ENCODE measurements at regions not wholly inside any gene's neighbourhood (a gene's known extent, or its start where the extent isn't known, plus 50 kb on each side); places are given as distances from the start of the nearest gene placed in this dataset.

DNA sequence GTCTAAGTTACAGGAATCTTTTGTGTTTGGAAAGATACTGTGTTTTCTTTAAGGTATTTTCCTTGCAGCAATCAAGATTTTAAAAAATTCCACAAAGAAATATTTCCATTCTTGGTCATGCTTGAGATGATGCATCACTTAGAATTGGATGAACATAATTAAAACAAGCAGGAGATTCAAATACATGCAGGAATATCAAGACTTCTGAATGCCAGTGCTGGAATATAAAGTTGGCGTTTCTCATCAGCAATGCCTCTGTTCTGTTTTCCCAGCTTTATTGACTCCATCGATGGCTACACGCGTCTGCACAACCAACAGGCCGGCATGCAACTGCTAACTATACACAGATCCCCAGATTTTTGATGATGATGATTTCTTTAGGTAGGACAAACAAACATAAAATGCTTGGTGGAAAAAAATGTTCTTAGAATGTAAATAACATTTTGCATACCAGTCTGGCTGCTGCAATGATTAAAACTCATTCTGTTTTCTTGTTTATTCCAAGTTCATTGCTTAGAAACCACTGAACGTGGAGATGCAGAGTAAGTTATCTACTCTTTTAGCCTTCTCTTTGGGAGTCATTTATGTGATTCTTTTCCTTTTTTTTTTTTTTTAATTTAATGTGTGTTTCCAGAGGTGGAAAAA lies 91.3 kb upstream of the FAM171A1 start:
- DNase-seq, result no peak

DNA sequence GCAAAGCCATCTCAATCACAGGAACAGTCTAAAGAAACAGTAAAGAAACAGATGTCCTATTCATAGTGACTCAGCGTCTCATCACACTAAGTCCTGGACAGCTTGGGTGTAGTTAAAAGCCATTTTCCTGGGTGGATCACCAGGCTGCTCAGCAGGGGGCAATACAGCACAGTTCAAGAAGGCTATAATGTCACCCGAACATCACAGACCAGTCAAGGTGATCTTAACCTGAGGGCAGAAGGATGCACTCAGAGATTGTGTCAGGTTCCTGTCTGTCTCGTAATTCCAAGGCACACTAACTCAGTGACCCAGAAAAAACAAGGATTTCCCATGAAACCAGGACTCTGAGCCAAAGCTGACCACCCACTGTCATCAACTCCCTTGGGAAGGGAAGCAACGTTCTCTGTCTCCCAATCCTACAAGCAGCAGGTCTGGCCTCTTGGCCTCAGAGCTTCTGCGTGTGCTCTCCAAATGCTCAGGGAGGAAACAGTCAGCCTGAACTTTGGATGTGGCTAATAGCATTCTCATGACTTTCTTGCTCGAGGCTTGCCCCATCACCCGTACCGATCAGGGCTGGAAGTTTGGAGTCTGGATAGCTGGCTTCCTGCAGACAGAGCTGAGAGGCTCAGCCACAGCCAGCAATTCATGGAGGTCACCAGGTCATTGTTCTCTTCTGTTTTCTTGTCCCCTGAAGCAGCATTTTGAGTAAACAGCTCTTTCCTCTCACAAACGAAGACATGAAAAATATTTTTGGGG lies 90.4 kb upstream of the FAM171A1 start:
- DNase-seq, result no peak

DNA sequence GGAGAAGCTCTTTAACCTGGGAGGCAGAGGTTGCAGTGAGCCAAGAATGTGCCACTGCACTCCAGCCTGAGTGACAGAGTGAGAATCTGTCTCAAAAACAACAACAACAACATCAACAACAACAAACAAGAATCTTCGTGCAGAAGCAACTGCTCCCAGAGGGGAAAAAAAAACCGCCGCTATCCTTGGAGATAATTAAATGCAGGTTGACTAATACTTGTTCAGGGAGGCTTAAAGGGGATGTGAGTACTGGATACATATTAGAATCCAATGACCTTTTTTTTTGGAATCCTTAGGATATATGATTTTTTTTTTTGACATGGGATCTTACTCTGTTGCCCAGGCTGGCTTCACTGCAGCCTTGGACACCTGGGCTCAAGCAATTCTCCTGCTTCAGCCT lies 89.6 kb upstream of the FAM171A1 start:
- DNase-seq, result no peak

DNA sequence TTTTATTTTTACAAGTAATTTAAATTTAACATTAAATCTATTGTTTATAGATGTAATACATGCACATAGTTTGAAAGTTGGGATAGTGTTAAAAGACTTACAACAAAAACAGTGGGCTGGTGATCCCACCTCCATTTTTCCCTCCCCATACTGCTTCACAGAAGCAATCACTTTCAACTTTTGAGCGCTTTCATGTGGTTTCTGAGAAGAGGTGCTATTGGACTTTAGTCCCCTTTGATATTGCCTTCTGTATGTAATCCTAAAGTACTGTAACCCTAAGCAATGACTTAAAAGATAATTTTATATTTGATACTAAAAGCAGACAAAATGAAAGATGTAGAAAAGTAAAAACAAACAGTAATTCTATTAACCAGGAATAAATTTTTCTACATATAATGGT lies 88.1 kb upstream of the FAM171A1 start:
- DNase-seq, result no peak

DNA sequence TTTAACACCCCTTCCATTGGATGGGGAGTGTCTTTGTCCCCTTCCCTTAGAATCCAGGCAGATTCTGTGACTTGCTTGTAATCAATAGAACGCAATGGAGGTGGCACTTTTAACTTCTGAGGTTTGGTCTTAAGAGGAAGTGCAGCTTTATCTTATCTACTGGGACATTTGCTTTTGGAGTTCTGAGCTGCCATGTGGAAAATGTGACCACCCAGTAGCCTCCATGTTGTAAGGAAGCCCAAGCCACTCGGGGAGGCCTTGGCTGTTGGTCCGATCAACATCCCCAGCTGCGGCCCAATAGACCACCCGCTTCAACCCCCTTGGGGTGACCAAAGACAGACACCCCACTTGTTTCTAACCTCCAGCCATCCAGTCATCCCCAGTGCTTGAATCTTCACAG lies 86.3 kb upstream of the FAM171A1 start:
- DNase-seq, result no peak

GRCh38 chr10:15455456-15455855 lies 84.4 kb upstream of the FAM171A1 start:
- no peak for DNase-seq

DNA sequence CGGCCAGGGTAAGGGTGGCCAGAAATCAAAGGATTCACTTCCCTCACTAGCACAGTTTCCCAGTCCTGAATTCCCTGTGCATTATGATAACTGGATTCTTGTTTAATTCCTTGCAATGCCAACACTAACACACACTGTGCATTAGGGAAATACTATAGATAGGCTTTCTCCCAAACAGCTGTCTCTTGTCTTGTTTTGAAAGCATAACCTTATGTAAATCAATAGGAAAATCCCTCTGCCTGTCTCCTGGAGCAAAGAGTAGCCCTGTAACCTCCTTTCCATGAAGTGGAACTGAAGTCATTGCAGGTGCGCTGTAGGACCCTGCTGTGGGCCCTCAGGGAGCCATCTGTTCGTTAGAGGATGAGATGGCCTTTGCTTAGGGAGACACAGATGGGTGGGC lies 82.8 kb upstream of the FAM171A1 start:
- DNase-seq, result no peak

- no peak for DNase-seq
Observed at GRCh38 chr10:15453457-15453856, 82.4 kb upstream of the FAM171A1 start.

DNA sequence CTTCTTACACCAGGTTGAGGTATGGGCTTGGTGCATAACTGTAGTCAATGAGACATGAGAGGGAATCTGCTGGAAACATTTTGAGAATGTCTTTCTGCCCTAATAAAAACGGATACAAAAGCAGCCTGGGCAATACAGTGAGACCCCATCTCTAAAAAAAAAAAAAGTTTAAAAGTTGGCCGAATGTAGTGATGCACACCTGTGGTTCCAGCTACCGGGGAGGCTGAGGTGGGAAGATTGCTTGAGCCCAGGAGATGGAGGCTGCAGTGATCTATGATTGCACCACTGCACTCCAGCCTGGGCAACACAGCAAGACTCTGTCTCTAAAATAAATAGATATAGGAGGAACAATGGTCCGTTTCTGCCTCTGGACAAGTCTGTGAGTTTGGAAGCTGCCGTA lies 81.5 kb upstream of the FAM171A1 start:
- DNase-seq, result no peak

DNA sequence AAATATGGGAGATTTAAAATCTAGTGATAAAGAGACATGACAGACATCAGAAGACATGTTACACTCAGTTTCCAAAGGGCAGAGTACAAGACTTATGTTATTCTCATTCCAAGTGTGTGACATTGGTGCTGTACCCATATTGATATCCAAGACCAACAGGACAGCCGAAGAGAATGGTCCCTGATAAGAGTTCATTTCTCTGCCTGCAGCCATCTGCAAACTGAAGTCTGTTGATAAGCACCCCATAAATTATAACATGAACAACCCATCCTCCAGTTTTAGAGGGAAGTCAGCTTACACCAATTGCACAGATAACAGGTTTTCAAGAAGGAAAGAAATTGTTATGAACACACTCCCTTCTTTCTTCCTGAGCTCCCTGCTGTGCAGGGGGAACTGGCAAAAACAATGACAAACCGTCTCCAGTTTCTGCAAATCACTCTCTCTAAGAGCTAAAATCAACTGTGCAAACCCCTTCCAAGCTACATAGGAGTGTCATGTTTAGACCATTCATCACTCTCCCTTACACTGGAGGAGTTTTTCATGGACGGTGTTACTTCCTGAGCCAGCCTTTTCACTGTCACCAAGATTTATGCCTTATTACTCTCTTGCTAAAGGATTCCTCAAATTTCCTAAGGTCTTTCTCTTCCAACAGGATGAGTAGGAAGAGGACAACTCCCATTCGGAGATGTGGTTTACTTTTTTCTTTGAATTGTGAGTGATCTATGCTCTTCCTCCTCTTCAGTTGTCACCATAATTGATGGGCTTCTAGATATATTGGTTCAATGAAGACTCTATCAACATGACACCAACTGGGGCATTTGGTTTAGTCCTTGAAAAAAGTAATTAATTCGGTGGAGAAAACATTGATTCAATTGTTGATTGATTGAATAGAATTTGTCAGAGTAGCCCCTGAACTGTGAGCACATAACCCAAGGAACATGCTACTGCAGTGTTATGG lies 80.3 kb upstream of the FAM171A1 start:
- no peak for DNase-seq

DNA sequence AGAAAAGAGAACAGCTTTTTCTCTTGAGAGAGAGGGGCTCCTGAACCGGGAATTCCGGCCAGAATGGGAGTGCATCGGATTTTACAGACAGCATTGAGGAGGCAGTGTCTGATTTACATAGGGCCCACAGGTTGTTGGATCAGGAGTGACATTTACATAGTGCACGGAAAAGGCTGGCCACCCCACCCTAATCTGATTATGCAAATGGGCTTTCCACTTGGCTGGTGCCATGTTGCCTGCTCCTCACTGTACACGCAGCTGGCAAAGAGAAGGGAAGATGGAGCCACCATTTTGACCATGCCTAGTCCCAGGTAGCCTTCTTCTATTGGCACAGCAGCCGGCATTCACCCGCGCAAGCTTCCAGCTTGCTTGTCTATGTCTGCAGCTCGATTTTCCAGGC lies 77.5 kb upstream of the FAM171A1 start:
- no peak for DNase-seq

DNA sequence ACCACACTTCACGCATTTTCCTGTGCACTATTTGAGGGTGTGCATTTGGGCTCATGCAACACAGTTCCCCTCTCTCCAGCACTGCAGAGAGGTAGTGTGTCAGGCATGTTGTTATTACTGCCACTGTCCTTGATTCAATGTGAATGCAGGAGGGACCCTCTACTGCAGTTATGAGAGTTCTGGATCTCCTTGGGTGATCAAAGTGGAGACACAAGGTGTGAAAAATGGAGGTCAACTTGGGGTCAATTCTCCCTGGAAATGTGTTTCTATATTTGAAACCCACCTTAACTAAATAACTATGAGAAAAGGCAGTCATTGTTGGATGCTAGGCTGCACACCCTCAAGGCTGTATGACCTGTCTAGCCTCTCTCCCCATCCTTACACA lies 73.9 kb upstream of the FAM171A1 start:
- no peak for DNase-seq

GRCh38 chr10:15444105-15445005 lies 73.3 kb upstream of the FAM171A1 start:
- DNase-seq, result no peak

- no peak for DNase-seq
Observed at GRCh38 chr10:15442056-15442455, 71.0 kb upstream of the FAM171A1 start.

GRCh38 chr10:15440204-15440711 lies 69.2 kb upstream of the FAM171A1 start:
- DNase-seq, result no peak

DNA sequence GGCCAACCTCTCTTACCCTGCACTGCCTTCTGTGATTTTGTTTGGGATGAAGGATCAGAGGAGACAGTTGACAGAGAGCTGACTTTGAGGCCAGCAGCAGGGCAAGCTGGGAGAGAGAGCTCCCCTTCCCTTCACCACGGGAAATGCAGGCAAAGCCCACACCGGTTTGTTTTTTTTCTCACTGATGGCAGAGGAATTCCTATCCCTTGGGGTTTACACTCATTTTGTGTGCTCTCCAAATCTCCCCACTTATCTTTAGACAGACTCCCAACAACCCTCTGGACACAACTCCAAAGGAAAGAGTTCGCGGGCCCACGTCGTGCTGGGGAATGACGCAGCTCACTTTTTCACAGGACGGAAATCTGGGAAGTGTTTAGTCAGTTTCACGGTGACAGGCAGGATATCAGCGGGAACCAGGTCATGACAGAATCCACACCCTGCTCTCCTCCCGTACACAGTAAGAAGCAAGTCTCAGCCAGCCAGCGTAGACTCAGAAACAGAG lies 68.3 kb upstream of the FAM171A1 start:
- no peak for DNase-seq

DNA sequence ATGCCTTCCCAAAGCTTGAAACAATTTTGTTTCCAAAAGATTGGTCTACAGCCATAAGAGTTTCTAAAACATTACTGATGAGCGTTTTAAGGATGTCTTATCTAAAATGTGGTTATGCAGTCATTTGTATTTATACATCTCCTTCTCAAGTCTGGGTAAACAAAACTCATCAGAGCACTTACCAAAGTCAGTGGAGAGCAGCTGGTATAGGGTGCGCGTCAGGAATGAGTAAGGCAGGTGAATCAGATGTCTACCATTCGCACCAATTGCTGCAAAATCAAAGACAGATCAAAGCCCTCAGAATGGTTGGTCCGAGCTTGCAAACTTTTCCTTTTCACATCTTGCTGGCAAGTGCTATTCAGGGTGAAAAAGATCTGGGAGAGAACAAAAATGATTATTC lies 65.6 kb upstream of the FAM171A1 start:
- DNase-seq, result no peak

DNA sequence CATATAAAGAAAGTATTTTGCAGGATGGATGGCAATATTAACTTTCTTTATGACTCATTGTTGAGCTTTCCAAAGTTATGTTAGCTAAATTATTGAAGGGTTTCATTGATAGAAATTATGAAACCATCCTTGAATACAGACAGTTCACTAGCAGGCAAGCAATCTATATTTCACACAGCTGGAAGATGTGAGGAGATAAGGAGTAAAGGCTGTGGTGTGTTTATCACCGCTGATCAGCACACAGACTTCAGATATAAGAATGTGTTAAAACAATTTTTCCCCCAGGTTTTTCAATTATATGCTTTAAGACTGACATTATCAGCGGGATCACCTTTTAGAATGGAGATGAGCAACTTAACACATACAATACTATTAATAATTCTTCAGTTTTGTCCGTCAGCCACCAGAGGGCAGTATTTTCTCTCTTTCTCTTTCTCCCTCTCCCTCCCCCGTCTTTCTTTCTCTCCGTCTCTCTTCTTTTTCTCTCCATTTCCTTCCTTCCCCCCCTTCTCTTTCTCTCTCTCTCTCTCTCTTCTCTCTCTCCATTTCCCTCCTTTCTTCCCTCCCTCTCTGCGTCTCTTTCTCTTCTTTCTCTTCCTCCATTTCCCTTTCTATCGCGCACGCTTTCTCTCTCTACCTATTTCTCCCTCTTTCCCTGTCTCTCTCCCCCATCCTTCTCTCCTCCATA lies 62.9 kb upstream of the FAM171A1 start:
- no peak for DNase-seq

- no peak for DNase-seq
Observed at GRCh38 chr10:15432266-15432665, 61.2 kb upstream of the FAM171A1 start.

GRCh38 chr10:15430969-15431771 lies 60.1 kb upstream of the FAM171A1 start:
- no peak for DNase-seq

GRCh38 chr10:15428681-15429080 lies 57.6 kb upstream of the FAM171A1 start:
- no peak for DNase-seq

Measured in GF-D8 (cell line).